ENCODE measurements at regions not wholly inside any gene's neighbourhood (a gene's known extent, or its start where the extent isn't known, plus 50 kb on each side); places are given as distances from the start of the nearest gene placed in this dataset.

- TF ChIP-seq CTCF (conservative IDR thresholded peaks at IDR 0.05) (no peak), EZH2 (IDR thresholded peaks at IDR 0.05; ENCODE audit: low read depth) (no peak)
Measured at GRCh38 chr20:52859156-52859876, 112.8 kb upstream of the TSHZ2 start.

Data from PC-9 (cell line).